SHP77 treated with DMSO at 0.1 percent for 48 hours (cell line): ENCODE measurements at regions not wholly inside any gene's neighbourhood (a gene's known extent, or its start where the extent isn't known, plus 50 kb on each side); places are given as distances from the start of the nearest gene placed in this dataset.
"Not testable (repeated sequence)": the region's sequence is repeated elsewhere in the genome, so short reads cannot be mapped to it uniquely, and the experiment has no call there.

Source experiments
- DNase-seq: peaks from one replicate; lab custom pipeline; 2025; lab: John Stamatoyannopoulos, UW

DNA sequence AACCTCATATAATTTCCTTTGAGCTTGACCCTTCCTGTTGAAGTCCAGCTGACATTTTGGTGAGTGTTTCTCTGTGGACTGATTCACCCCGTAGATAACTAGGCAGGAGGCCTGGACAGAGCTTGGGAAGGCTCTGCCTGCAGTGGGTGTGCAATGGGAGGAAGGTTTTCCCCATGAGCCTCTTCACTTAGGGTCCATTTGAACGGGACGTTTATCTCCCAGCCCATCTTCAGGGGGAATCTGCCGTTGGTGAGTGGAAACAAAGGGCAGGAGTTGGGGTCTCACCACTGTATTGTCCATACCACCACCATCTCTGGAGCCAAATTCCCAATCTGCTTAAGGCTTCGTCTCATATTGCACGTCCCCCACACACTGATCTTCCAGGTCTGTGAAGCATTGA lies 825.6 kb upstream of the TPTE start:
- DNase-seq: not testable (repeated sequence)

DNA sequence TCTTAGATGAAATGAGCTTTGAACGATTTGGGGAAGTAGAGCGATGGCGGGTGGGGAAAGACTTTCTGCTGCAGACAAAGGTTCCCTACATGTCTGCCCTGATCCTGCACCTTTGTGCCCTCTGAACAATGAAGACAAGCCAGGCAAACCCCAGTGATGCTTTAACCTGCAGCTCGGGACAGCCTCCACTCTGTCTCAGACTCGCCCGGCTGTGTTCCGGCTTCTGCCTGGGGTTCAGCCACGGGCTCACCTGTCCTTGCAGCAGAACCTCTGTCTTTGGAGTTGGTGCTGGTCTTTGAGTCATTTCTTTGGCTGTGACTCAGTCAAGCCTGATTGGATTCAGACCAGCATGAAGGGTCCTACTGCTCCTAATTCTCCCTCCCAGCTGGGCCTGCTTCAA lies 823.6 kb upstream of the TPTE start:
- not testable (repeated sequence) for DNase-seq

GRCh38 chr21:9705016-9705415 lies 816.4 kb upstream of the TPTE start:
- DNase-seq: not testable (repeated sequence)

DNA sequence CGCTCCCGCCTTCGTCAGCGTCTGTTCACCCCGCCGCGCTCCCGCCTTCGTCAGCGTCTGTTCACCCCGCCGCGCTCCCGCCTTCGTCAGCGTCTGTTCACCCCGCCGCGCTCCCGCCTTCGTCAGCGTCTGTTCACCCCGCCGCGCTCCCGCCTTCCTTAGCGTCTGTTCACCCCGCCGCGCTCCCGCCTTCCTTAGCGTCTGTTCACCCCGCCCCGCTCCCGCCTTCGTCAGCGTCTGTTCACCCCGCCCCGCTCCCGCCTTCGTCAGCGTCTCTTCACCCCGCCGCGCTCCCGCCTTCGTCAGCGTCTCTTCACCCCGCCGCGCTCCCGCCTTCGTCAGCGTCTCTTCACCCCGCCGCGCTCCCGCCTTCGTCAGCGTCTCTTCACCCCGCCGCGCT lies 815.9 kb upstream of the TPTE start:
- DNase-seq: not testable (repeated sequence)

DNA sequence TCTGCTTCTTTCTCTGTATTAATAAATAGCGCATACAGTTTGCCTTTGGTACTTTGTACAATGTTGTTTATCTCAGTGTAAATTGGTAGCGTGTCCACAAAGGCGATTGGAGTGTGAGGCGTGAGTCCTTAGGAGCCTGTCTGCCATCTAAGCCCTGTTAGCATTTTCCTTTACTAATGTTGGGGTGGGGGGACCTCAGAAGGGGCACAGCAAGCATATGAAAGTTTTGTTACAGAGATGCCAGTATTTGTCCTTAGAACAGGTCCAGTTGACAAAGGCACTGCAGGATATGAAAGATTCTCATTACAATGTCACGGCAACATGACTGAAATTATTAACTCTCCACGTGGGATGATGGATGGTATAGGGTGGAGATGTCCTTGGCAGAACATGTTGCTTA lies 796.8 kb upstream of the TPTE start:
- not testable (repeated sequence) for DNase-seq

GRCh38 chr21:9727187-9727586 lies 794.2 kb upstream of the TPTE start:
- DNase-seq: not testable (repeated sequence)

- DNase-seq: not testable (repeated sequence)
Measured at GRCh38 chr21:9728219-9728992, 793.0 kb upstream of the TPTE start.

DNA sequence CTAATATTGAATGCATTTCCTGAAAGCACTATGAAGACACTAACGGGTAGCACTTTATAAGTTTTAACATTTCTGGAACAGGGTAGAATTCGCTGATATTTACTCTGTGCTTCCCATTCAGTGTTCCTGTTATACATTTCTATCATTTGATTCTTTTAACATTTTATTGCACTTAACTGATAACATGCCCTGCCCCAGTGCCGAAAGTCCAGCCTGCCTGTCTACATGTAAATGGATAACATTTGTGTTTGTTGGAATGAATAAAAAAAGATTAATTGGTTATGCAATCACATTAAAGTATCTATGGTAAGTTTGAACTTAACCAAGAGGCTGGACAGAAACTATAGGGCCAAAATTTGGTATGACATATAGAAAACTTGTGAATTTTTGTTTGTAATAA lies 790.5 kb upstream of the TPTE start:
- DNase-seq: no peak

DNA sequence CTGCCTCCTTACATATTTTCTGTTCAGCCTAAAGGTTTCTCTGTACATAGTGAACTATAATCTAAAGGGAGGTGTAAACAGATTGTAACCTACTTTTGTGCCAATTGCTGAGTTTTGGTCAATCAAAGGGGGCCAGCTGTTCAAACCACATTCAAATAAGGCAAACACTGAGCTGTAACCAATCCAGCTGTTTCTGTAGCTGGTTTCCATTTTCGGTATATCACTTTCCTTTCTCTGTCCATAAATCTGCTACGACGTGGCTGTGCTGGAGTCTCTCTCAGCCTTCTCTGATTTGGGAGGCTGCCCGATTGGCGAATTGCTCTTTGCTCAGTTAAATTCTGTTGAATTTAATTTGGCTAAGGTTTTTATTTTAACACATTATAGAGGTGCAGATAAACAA lies 790.1 kb upstream of the TPTE start:
- DNase-seq: not testable (repeated sequence)

- DNase-seq: not testable (repeated sequence)
Measured at GRCh38 chr21:9732605-9733004, 788.8 kb upstream of the TPTE start.

DNA sequence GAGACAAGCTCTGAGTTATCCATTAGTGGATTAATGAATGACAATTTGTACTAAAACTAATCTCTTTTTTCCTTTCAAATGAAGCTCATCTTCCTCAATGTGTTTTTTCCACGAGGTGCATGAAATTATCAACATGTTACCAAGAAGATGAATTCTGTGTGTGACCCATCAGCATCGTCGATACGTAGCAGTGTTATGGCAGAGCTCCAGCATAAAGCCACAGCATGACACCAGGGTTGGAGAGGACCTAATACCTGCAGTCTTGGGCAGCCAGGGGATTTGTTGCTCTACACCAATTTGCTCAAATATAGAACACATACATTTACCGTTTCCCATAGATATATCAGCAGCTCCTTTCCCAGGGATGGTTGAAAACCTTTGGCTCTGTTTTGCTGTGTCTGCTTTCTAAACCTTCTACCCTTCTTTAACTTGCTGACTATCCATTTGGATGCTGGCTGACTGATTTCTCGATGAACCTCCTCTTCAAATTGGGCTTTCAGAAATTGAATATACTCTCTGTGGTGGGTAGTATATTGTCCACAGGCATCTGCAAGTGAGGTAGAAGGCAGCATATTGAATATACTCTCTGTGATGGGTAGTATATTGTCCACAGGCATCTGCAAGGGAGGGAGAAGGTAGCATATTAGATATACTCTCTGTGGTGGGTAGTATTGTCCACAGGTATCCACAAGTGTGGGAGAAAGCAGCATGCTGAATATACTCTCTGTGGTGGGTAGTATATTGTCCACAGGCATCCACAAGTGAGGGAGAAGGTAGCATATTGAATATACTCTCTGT lies 787.4 kb upstream of the TPTE start:
- DNase-seq: not testable (repeated sequence)

GRCh38 chr21:9735421-9735961 lies 785.9 kb upstream of the TPTE start:
- no peak for DNase-seq

DNA sequence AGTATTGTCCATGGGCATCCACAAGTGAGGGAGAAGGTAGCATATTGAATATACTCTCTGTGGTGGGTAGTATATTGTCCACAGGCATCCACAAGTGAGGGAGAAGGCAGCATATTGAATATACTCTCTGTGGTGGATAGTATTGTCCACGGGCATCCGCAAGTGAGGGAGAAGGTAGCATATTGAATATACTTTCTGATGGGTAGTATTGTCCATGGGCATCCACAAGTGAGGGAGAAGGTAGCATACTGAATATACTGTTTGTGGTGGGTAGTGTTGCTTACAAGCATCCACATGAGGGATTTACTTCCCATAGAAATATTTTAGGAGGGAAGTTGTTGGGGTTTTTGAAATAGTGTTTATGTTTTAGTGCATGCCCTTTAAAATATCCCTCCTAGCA lies 784.1 kb upstream of the TPTE start:
- DNase-seq: not testable (repeated sequence)

- not testable (repeated sequence) for DNase-seq
Measured at GRCh38 chr21:9737871-9738515, 783.4 kb upstream of the TPTE start.

DNA sequence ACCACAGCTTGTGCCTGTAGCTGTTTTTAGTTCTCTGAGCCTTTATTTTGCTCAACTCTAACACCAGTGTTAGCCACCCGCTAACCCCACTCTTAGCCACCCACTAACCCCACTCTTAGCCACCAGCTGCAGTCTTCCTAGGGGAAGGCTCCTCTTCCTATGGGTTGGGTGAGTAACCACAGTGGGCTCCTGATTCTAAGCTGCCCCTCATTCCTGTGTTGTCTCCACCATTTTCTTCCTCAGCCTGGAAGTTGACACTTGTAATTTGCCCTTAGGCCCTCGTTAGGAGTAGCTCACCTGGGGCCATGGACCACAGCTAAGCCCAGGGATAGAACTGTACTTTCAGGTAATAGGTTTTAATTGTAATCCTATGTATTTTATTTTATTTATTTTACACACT lies 782.9 kb upstream of the TPTE start:
- DNase-seq: no peak

- no peak for DNase-seq
Measured at GRCh38 chr21:9739240-9739639, 782.1 kb upstream of the TPTE start.

DNA sequence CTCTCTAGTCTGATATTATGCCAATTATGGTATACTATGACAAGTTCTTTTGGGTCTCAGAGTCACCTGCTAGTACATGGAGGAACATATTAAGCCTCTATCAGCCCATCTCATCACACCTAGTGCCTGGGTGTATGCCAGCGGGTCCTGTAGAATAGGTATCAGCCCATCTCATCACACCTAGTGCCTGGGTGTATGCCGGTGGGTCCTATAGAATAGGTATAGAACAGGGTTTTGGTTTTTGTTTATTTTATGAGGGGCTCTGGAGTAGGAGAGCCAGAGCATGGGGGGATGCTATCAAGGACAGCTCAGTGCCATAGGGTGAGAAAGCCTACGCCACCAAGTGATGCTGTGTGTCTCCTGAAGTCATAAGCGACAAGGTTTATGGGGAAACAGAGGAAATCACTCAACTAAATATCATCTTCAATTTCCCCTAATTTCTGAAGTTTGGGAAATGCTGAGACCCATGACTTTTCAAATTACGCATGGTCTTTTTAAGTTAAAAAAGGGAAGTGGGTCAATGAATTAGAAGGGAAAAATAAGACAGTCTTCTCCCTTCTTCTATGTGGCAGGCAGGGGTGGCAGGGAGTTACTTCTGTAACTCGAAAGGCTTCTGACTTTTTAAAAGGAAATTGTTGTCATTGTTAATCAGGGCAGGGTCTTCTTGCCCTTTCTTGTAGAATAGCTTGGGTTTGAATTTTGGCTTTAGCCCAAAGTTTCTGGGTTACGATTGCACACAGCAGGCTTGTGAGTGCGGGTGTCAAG lies 781.0 kb upstream of the TPTE start:
- not testable (repeated sequence) for DNase-seq

DNA sequence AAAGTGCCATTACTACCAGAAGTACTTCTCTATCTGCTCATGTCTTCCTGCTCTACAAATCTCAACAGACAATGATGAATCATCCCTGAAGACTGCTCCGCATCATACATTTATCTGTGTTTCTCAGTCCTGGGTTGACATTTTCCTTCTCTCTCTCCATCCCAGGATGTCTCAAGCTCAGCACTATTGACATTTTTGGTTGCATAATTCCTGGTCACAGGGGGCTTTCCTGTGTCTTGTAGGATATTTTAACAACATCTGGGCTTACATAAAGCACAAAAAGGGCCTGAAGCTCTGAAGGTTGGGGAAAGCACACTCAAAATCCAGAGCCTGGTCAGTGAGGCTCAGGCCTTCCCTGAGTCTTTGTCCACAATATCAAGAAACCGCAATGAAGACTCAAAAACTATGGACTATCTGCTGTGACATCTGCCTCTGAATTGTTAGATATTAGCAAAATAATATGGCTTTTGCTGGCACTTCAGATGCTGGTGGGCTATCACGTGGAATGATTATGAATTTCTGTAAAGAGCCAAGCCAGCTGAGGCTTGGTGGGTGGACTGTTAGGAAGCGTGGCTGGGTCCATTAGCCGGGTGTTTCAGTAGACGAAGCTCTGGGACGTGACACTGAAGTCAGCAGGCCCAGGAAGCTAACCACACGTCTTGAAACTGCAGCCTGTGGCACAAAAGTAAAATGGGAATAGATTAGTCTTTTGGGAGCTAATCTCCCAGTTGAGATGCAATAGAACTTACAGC lies 780.2 kb upstream of the TPTE start:
- DNase-seq: not testable (repeated sequence)

DNA sequence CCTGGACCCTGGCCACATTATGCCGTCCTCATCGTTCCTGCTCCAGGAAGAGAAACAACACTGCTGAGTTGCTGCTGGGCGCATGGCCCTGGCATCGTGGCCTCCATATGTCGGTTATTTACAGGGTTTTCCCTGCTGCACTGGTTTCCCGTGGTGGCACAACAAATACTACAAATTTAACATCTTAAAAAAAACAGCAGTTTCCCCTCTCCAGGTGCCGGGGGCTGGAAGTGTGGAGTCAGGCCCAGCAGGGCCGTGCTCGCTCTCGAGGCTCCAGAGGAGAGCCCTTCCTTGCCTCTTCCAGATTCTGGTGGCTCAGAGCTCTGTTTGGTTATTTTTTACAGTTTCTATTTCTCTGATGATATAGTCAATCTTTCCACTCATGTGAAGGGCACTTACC lies 777.8 kb upstream of the TPTE start:
- not testable (repeated sequence) for DNase-seq

GRCh38 chr21:9744166-9744565 lies 777.2 kb upstream of the TPTE start:
- not testable (repeated sequence) for DNase-seq

DNA sequence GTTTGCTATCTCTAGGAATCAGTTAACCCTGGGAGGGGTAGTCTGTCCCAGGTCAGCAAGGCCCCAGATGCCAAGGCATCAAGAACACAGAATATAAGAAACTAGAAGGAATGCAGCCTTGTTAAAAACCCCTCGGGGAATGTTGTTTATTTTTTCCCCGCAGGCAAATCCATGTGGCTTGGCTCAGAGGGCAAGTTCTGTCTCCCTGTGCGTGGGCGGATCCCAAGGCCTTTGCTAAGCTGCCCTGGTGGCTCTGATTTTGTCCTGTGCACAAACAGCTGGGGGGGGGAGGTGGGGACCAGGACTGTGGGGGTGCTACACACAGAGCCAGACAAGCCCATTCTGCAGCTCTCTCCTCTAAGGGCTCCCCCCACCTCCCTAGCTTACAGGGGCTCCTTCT lies 776.8 kb upstream of the TPTE start:
- not testable (repeated sequence) for DNase-seq
